CD4-positive, alpha-beta T cell treated with Interleukin-10 for 1 hour (primary cell): ENCODE measurements at regions not wholly inside any gene's neighbourhood (a gene's known extent, or its start where the extent isn't known, plus 50 kb on each side); places are given as distances from the start of the nearest gene placed in this dataset.
"Not testable (repeated sequence)": the region's sequence is repeated elsewhere in the genome, so short reads cannot be mapped to it uniquely, and the experiment has no call there.

Source experiments
- DNase-seq: peaks from one replicate; pipeline ENCODE4 v3.0.0-alpha.2; 2020

- DNase-seq, result not testable (repeated sequence)
These were observed 264.0 kb downstream of the SMARCA2 start for GRCh38 chr9:2279138-2279537.

GRCh38 chr9:2281031-2281802, 266.1 kb downstream of the SMARCA2 start:
- no peak for DNase-seq

- no peak for DNase-seq
These were observed 266.6 kb downstream of the SMARCA2 start for GRCh38 chr9:2281803-2282185.

- no peak for DNase-seq
These were observed 269.6 kb downstream of the SMARCA2 start for GRCh38 chr9:2284770-2285169.

- DNase-seq, result no peak
These were observed 270.5 kb downstream of the SMARCA2 start for GRCh38 chr9:2285416-2286332.

GRCh38 chr9:2286333-2286705, 271.2 kb downstream of the SMARCA2 start:
- no peak for DNase-seq

GRCh38 chr9:2286825-2287455, 271.8 kb downstream of the SMARCA2 start:
- no peak for DNase-seq

- no peak for DNase-seq
These were observed 273.2 kb downstream of the SMARCA2 start for GRCh38 chr9:2288309-2288708.

GRCh38 chr9:2289263-2289662, 274.1 kb downstream of the SMARCA2 start:
- no peak for DNase-seq

- no peak for DNase-seq
These were observed 275.2 kb downstream of the SMARCA2 start for GRCh38 chr9:2290382-2290781.

- DNase-seq, result no peak
These were observed 277.0 kb downstream of the SMARCA2 start for GRCh38 chr9:2291980-2292704.

GRCh38 chr9:2292733-2293132, 277.6 kb downstream of the SMARCA2 start:
- no peak for DNase-seq

GRCh38 chr9:2297771-2298170, 282.6 kb downstream of the SMARCA2 start:
- DNase-seq, result no peak

GRCh38 chr9:2298217-2298616, 283.1 kb downstream of the SMARCA2 start:
- no peak for DNase-seq

- DNase-seq, result no peak
These were observed 284.2 kb downstream of the SMARCA2 start for GRCh38 chr9:2299156-2299842.

GRCh38 chr9:2299843-2300205, 284.7 kb downstream of the SMARCA2 start:
- no peak for DNase-seq

GRCh38 chr9:2300325-2300724, 285.2 kb downstream of the SMARCA2 start:
- DNase-seq, result no peak

GRCh38 chr9:2302606-2303005, 287.5 kb downstream of the SMARCA2 start:
- DNase-seq, result no peak

GRCh38 chr9:2303056-2303455, 287.9 kb downstream of the SMARCA2 start:
- DNase-seq, result no peak

GRCh38 chr9:2307480-2307879, 292.3 kb downstream of the SMARCA2 start:
- DNase-seq, result no peak

GRCh38 chr9:2311920-2312319, 296.8 kb downstream of the SMARCA2 start:
- no peak for DNase-seq

GRCh38 chr9:2313512-2313911, 298.4 kb downstream of the SMARCA2 start:
- DNase-seq, result no peak
